NCI-H1694 (cell line): ENCODE measurements at regions not wholly inside any gene's neighbourhood (a gene's known extent, or its start where the extent isn't known, plus 50 kb on each side); places are given as distances from the start of the nearest gene placed in this dataset.
"Not testable (repeated sequence)": the region's sequence is repeated elsewhere in the genome, so short reads cannot be mapped to it uniquely, and the experiment has no call there.

Experiments used
- DNase-seq: peaks from one replicate; lab custom pipeline; 2025; lab: John Stamatoyannopoulos, UW

- no peak for DNase-seq
Observed at GRCh38 chr14:35988550-35988949, 162.4 kb downstream of the BRMS1L start.

DNA sequence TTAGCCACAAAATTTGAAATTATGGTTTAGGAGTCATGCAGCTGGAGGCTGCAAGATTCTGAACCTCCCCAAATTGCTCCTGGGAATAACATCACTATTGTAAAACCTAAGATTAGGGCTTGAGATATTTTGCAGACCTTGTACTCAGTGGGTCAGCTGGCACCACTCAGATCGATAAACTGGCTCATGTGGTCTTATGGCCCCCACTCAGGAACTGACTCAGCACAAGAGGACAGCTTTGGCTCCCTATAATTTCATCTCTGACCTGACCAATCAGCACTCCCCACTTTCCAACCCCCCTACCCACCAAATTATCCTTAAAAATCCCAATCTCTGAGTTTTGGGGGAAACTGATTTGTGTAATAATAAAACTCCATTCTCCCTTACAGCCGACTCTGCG, 161.6 kb downstream of the BRMS1L start:
- DNase-seq: no peak

- no peak for DNase-seq
Observed at GRCh38 chr14:35986219-35986573, 160.1 kb downstream of the BRMS1L start.

- DNase-seq: no peak
Observed at GRCh38 chr14:35985474-35986218, 159.5 kb downstream of the BRMS1L start.

- DNase-seq: no peak
Observed at GRCh38 chr14:35979531-35979930, 153.4 kb downstream of the BRMS1L start.

- no peak for DNase-seq
Observed at GRCh38 chr14:35978561-35978960, 152.4 kb downstream of the BRMS1L start.

GRCh38 chr14:35975814-35976213, 149.7 kb downstream of the BRMS1L start:
- no peak for DNase-seq

GRCh38 chr14:35973770-35974169, 147.6 kb downstream of the BRMS1L start:
- DNase-seq: no peak

DNA sequence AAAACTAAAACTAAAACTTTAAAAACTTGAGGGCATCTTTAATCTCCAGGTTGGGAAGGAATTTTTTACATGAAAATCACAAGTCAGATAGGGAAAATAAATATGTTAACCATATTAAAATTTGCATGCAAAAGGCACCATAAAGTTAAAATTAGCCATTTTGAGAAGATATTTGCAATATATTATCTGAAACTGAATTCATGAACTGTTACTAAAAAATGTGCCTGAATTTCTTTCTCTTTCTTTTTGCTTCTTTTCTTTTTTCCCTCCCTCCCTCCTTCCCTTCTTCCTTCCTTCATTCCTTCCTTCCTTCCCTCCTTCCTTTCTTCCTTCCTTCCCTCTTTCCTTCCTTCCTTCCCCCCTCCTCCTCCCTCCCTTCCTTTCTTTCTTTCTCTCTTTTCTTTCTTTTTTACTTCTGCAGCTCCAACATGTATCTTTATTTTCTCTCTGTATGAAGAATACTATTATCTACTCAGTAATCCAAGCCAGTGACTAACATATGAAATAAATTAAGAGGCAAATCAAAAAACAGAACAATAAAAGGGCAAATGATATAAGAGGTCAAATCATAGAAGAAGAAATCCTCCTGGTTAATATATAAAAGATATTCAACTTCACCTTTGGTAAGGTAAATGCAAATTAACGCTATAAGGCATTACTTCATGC, 146.0 kb downstream of the BRMS1L start:
- no peak for DNase-seq

- no peak for DNase-seq
Observed at GRCh38 chr14:35969310-35969709, 143.2 kb downstream of the BRMS1L start.

GRCh38 chr14:35965400-35965799, 139.3 kb downstream of the BRMS1L start:
- DNase-seq: no peak

GRCh38 chr14:35964697-35965286, 138.7 kb downstream of the BRMS1L start:
- DNase-seq: no peak

- DNase-seq: no peak
Observed at GRCh38 chr14:35963209-35963608, 137.1 kb downstream of the BRMS1L start.

DNA sequence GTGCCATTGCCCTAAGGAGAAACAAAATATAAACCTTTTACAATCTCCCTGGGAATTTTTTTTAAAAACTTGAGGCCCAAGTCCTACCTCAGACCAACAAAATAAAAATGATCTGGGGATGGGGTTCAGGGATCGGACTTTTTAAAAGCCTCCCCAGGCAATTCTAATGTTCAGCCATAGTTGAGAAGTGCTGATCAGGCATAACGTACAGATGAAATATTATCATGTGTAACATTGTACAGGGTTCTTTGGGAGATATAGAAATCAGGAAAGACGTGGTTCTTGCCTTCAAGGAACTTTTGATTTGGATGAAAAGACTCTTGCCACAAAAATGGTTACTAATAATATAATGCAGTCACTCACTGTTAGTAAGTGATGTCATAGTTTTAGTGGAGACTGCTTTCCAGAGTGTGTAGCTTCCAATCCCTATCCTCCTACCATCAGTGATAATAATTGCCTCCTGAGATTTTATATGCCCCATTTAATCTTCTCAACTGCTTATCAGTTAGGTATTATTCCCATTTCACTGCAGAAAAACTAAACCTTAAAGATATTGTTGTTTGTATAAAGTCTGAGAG, 135.6 kb downstream of the BRMS1L start:
- no peak for DNase-seq

DNA sequence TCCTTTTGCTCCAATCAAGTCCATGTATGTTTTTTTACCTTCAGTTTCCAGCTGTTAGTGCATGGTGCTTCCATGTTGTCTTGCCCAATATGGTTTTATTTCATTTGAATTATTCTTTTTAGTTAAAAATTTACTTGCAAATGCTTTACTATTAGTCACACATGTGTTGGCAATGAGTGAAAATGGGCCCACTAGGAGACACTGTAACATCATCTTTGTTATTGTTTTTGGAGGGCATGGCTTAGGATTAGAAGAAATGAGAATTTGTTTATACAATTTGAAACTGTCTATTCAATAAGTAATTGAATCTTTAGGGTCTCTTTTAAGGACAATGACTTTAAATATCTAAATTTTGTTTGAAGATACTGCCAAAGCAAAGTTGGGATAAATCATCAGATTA, 133.7 kb downstream of the BRMS1L start:
- DNase-seq: no peak

GRCh38 chr14:35958499-35958898, 132.4 kb downstream of the BRMS1L start:
- no peak for DNase-seq

DNA sequence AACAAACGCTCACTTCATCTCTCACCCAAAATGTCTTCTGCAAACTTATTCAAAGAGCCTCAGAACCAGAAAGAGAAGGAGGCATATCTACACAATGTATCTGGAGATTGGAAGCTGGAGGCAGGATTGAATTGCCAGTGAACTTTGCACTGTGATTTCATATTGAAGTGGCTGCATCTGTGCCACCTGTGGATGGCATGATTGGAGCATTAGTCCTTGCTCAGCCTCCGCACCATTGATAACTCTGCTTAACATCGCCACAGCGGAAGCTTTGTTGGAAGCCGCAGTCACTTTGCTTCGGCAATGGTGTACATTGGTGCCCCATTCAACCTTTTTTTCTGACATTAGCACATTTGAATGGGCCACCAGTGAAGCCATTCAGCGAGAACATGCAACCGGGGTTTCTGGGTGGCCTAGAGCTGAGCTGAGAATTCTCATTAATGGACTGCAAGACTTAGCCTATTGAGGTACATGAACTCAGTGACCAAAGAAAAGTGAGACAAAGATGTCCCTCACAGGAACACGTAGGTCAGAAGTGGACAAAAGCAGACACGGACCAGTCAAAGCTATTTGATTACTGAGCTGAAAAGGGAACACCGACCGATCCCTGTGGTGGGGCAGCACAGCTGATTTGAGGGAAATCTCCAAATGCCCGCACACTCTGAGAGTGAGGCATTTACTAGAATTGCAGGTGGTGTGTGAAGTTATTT, 130.4 kb downstream of the BRMS1L start:
- DNase-seq: no peak

GRCh38 chr14:35952584-35952983, 126.4 kb downstream of the BRMS1L start:
- no peak for DNase-seq

- no peak for DNase-seq
Observed at GRCh38 chr14:35949920-35950513, 123.9 kb downstream of the BRMS1L start.

DNA sequence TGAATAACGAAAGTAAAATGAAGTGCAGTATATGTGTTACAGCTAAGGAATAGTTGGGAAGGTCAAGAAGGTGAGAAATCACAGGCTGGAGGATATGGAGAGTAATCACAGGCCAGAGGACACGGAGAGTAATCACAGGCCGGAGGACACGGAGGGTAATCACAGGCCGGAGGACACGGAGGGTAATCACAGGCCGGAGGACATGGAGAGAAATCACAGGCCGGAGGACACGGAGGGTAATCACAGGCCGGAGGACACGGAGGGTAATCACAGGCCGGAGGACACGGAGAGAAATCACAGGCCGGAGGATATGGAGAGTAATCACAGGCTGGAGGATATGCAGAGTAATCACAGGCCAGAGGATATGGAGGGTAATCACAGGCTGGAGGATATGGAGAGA, 121.8 kb downstream of the BRMS1L start:
- not testable (repeated sequence) for DNase-seq

DNA sequence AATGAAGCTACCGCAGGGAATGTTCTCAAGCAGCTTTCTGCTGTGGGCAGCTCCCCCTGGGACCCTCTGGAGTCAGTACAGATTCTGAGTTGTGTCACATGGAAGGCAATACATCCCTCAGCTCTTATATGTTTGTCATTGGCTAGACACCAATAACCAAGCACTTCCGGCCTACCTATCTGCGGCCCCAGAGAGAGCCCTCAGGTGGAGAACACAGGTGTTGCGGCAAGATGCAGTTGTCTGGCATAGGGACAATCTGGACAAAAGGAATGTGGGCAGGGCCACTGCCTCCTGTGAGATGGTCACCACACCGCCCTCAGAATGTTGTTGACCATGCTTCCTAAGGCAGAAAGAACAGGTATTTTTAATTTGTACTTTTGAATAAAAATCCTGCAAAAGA, 118.7 kb downstream of the BRMS1L start:
- DNase-seq: peak; percentile 13

GRCh38 chr14:35940291-35940690, 114.2 kb downstream of the BRMS1L start:
- DNase-seq: no peak
